HL-60 (cell line): ENCODE measurements at regions not wholly inside any gene's neighbourhood (a gene's known extent, or its start where the extent isn't known, plus 50 kb on each side); places are given as distances from the start of the nearest gene placed in this dataset.

Source experiments
- POLR2AphosphoS5 ChIP-seq: IDR thresholded peaks from 2 replicates; pipeline ENCODE4 v1.6.1; 2012; ENCODE audit warnings: low read depth
- TF ChIP-seq, protein P1 (sequence below): IDR thresholded peaks from one replicate; pipeline ENCODE4 v1.5.1; 2011; ENCODE audit warnings: low read length, control low read depth, inconsistent platforms; ENCODE audit not compliant: insufficient read depth
- TF ChIP-seq, protein P2 (sequence below): IDR thresholded peaks from 2 replicates; pipeline ENCODE4 v1.6.1; 2012; ENCODE audit warnings: low read depth; ENCODE audit not compliant: insufficient replicate concordance

DNA sequence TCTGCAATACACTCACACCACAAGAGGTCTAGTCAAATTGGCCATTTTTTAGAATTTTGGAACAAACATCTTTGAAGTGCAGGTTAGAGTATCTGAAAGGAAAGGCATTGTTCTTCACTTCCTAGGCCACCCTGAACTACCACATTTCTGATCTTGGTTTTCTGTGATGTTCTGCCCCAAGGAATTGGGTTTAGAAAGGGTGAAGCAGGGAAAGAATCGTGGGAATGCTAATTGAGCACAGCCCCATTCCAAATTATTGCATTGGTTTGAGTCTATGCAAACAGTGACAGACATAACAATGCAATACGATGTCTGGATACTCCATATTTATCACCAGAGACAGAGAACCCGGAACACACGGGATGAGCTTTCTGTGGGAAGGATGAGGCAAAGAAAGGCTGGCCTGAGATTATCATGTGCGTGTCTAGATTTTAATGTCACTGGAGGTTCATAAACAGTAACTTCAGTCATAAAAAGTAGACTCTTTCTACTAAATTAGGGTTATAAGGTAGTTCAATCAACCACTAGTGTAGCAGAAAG lies 195.3 kb upstream of the BLID start:
- TF ChIP-seq, protein P1, sequence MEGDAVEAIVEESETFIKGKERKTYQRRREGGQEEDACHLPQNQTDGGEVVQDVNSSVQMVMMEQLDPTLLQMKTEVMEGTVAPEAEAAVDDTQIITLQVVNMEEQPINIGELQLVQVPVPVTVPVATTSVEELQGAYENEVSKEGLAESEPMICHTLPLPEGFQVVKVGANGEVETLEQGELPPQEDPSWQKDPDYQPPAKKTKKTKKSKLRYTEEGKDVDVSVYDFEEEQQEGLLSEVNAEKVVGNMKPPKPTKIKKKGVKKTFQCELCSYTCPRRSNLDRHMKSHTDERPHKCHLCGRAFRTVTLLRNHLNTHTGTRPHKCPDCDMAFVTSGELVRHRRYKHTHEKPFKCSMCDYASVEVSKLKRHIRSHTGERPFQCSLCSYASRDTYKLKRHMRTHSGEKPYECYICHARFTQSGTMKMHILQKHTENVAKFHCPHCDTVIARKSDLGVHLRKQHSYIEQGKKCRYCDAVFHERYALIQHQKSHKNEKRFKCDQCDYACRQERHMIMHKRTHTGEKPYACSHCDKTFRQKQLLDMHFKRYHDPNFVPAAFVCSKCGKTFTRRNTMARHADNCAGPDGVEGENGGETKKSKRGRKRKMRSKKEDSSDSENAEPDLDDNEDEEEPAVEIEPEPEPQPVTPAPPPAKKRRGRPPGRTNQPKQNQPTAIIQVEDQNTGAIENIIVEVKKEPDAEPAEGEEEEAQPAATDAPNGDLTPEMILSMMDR, result no peak
- TF ChIP-seq, protein P2, sequence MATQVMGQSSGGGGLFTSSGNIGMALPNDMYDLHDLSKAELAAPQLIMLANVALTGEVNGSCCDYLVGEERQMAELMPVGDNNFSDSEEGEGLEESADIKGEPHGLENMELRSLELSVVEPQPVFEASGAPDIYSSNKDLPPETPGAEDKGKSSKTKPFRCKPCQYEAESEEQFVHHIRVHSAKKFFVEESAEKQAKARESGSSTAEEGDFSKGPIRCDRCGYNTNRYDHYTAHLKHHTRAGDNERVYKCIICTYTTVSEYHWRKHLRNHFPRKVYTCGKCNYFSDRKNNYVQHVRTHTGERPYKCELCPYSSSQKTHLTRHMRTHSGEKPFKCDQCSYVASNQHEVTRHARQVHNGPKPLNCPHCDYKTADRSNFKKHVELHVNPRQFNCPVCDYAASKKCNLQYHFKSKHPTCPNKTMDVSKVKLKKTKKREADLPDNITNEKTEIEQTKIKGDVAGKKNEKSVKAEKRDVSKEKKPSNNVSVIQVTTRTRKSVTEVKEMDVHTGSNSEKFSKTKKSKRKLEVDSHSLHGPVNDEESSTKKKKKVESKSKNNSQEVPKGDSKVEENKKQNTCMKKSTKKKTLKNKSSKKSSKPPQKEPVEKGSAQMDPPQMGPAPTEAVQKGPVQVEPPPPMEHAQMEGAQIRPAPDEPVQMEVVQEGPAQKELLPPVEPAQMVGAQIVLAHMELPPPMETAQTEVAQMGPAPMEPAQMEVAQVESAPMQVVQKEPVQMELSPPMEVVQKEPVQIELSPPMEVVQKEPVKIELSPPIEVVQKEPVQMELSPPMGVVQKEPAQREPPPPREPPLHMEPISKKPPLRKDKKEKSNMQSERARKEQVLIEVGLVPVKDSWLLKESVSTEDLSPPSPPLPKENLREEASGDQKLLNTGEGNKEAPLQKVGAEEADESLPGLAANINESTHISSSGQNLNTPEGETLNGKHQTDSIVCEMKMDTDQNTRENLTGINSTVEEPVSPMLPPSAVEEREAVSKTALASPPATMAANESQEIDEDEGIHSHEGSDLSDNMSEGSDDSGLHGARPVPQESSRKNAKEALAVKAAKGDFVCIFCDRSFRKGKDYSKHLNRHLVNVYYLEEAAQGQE, result no peak
- no peak for TF ChIP-seq POLR2AphosphoS5
